ENCODE measurements at regions not wholly inside any gene's neighbourhood (a gene's known extent, or its start where the extent isn't known, plus 50 kb on each side); places are given as distances from the start of the nearest gene placed in this dataset.

DNA sequence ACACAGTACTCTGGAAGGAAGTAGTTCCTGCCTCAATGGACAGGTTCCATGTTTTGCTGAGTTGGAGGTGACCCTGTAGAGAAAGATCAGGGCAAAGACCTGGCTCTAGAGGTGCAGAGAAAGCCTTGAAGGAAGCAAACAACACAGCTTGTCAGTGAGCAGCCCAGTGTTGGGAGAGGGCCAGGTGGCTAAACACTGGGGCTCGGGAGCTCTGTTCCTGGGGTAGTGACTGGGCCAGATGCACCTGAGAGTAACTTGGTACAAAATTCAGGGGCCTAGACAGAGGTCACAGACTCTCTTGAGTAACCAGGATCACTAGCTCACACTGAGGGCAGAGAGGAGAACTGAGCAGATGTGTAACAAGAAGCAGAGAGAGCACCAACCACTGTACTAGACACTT lies 138.4 kb upstream of the NALF2 start:
- no peak for DNase-seq (ENCODE audit: extremely low read depth in 1 of 2, low read depth in 1 of 2)

- no peak for DNase-seq (ENCODE audit: extremely low read depth in 1 of 2, low read depth in 1 of 2)
Observed at GRCh38 chrX:69365349-69365748, 138.8 kb upstream of the NALF2 start.

DNA sequence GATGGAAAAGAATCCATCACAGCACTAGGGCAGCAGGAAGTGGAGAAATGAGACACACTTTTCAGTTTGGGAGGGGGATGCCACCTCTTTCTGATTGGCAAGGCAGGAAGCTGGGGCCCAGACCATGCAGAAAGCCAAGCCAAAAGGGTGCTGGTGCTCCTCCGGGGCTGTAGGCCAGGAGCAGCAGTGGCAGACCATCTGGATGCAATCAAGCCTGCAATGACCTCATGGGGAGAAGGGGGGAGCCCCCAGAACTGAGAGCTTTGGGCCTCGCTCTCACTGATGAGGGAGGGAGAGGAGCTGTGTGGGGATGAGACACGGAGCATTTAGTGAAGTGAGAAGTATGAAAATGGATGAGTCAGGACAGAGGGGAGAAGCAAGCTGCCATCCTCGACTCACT lies 141.3 kb upstream of the NALF2 start:
- no peak for DNase-seq (ENCODE audit: extremely low read depth in 1 of 2, low read depth in 1 of 2)

DNA sequence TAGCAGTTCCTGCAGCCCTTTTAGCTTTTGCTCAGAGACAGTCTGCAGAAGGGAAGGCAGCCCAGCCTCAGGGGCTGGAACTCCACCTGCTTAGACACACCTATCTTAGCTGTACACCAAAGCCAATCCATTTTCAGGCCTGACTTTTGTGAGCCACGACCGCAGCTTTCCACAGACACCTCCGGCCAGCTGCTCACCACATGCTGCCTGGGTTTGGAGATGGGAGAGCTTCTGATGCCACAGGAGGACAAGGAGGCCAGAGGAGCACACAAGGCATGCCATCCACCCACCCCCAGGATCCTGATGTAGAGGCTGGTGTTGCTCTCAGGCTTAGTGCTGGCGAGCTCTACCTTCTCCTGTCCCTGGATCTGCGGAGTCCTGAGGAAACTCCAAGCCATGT lies 141.8 kb upstream of the NALF2 start:
- DNase-seq (ENCODE audit: extremely low read depth in 1 of 2, low read depth in 1 of 2): no peak

GRCh38 chrX:69361311-69361845 lies 142.7 kb upstream of the NALF2 start:
- DNase-seq (ENCODE audit: extremely low read depth in 1 of 2, low read depth in 1 of 2): no peak

- no peak for DNase-seq (ENCODE audit: extremely low read depth in 1 of 2, low read depth in 1 of 2)
Observed at GRCh38 chrX:69357317-69357716, 146.8 kb upstream of the NALF2 start.

DNA sequence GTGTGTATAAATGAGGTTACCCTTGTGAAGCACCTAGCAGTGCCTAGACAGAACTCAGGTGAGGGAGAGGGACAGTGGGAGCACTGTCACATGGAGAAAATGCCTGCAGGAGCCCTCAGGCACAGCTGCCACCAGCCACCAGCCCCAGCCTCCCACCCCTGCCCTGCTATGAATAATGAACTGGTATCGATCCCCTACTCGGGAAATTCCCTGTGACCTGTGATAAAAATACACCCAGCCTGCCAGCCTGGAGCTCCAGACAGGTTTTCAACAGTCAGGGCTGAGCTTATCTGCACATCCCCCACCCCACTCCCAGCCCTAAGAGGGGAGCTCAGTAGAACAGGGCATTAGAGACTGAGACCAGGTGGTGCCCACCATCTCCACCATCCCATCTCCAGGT lies 159.6 kb upstream of the PJA1 start:
- no peak for DNase-seq (ENCODE audit: extremely low read depth in 1 of 2, low read depth in 1 of 2)

DNA sequence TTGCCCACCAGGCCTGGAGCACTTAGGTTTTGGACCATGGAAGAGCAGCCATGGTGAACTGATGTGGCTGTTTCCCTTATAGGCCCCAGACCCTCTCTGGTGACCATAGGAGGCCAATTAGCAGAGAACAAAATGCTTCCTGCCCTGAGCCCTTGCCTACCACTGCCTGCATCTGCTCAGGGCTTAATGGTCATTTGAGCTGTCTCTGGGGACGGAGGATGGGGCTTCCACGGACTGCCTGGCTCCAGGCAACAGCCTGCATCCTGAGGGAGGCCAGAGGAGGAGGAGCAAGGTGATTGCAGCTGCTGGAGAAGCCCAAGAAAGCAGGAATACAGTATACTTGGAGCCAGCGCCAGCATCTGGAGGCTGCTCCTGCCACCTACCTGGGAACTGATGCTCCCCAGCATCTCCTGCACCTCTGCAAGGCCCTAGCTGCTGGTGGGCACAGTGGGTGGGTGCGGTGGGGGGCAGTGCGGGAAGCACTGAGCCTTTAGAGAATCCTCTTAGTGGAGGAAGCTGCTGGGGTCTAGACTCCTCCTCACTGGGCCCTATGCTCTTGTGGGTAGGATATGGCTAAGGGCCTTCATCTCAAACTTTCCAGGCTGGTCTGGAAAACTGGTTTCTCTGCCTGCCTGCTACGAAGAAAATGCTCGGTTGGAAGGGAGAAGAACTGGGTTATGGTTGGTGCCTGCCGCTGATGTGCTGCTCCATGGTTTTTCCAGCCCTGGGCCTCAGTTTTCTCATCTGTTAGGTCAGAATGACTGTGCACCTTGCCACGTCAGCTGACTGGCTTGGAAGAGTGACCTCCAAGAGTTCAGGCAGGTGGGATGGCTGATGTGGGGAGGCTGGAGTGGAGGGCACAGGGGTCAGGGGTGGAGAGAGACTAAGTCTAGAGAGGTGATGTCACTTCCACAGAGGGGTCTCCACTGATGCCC lies 158.8 kb upstream of the PJA1 start:
- DNase-seq (ENCODE audit: extremely low read depth in 1 of 2, low read depth in 1 of 2): no peak

GRCh38 chrX:69321789-69322188 lies 156.5 kb upstream of the PJA1 start:
- no peak for DNase-seq (ENCODE audit: extremely low read depth in 1 of 2, low read depth in 1 of 2)

GRCh38 chrX:69321006-69321655 lies 155.9 kb upstream of the PJA1 start:
- DNase-seq (ENCODE audit: extremely low read depth in 1 of 2, low read depth in 1 of 2): no peak

GRCh38 chrX:69320116-69320515 lies 154.9 kb upstream of the PJA1 start:
- no peak for DNase-seq (ENCODE audit: extremely low read depth in 1 of 2, low read depth in 1 of 2)

- no peak for DNase-seq (ENCODE audit: extremely low read depth in 1 of 2, low read depth in 1 of 2)
Observed at GRCh38 chrX:69319376-69319775, 154.1 kb upstream of the PJA1 start.

DNA sequence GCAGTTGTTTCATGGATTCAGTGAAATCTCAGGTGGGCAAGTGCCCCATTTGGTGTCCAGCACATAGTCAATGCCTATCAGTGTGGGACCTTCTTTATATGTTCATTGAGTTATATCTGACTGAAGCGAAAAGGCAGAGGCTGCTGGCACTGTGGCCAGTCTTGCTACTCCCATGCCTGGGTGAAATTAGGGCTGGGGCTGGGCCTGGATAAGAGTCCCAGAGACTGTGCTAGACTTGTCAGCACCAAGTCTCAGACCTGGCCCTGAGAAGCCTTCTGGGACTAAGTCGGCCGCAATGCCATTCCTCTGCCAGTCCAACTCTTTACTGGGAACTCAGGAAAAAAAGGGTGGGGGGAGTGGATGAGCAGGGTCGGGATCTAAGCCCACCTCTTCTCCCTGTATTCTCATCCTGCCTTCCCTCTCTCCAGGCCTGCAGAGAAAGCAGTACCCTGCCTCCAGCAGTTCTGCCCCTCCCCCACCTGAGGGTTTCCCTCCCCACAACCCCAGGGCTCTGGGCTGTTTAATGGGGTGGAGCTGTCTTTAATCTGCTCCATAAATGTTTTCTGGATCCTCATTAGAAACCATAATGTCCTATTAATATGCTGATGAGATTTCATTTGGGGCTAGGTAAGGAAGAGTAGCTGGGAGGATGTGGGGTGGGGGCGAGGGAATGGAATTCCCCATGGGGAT lies 153.5 kb upstream of the PJA1 start:
- DNase-seq (ENCODE audit: extremely low read depth in 1 of 2, low read depth in 1 of 2): no peak

DNA sequence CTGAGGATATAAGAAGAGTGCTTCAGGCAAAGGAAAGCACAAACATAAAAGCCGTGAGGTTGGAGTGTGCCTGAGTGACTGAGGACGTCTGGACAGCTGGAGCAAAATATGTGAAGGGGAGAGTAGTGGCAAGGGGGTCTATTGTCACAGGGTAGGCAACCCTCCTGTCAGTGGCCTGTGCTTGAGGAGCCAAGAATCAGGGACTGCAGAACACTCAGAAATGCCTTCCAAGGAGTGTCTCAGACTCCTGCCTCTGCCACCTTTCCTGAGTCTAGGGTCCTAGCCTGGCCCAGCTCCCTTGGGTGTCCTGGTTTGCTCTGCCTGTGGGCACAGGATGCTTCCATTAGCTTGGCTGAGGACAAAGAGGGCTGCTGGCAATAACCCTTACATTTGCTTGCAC lies 152.5 kb upstream of the PJA1 start:
- DNase-seq (ENCODE audit: extremely low read depth in 1 of 2, low read depth in 1 of 2): no peak

GRCh38 chrX:69314436-69315348 lies 149.4 kb upstream of the PJA1 start:
- no peak for DNase-seq (ENCODE audit: extremely low read depth in 1 of 2, low read depth in 1 of 2)

- no peak for DNase-seq (ENCODE audit: extremely low read depth in 1 of 2, low read depth in 1 of 2)
Observed at GRCh38 chrX:69313617-69314290, 148.5 kb upstream of the PJA1 start.

DNA sequence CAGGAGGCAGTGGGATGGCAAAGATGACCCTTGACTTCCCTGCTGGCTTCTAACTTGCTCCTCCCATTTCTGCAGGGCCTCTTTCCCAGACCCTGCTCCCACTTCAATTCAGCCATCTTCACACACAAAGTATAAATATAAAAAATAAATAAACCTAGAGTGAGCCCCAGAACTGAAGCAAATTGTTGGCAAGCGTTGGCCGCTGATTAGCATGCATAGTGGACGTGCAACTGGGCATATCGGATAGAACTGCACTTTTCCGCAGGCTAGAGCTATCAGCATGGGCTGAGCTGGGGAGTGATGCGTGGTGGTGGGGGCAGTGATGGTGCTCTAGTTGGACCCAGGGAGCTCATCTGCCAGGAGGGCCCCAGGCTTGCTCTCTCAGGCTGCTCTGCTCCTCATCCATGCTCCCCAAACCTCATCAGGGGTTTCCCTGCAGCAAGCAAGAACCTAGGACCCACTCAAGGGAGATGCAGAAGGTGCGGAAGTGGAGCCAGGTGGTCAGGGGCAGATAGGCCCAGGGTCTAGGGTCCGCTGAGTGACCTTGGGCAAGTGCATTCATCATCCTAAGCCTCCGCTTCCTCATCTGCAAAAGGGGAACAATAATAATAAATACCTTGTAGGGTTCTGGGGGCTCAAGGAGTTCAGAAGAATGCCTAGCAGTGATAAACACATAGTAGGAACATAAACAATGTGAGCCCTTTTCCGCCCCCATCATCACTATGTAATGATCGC lies 146.8 kb upstream of the PJA1 start:
- no peak for DNase-seq (ENCODE audit: extremely low read depth in 1 of 2, low read depth in 1 of 2)

DNA sequence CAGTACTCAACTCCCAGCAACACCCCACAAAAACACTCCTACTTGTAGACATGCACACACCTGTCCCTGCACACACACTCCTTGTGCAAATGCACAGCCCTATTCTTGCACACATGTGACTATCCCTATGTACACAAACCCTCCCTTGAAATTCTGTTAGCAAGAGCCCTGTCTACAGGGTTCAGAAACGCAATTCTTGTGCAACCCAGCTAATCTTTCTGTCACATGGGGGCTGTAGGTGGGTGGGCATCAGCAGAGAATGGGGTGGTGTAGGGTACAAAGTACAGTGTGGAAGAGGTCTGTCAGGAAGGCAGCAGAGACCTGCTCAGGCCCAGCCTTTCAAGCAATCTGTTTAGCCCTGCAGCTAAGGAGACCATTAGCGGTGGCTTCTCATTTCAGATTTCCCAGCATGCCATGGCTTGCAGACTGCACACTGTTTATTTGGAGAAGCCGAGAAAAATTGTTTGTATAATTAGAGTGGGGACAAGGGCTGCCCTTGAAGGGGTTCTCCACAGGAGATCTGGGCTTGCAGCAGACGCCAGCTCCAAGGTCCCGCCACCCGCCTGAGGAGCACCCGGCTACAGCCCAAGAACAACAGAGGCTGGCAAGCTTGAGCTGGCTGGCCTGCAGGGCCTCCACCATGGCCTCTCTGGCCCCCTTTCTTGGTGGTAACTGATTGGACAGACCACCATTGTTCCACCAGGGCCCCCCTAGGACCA lies 144.0 kb upstream of the PJA1 start:
- no peak for DNase-seq (ENCODE audit: extremely low read depth in 1 of 2, low read depth in 1 of 2)

DNA sequence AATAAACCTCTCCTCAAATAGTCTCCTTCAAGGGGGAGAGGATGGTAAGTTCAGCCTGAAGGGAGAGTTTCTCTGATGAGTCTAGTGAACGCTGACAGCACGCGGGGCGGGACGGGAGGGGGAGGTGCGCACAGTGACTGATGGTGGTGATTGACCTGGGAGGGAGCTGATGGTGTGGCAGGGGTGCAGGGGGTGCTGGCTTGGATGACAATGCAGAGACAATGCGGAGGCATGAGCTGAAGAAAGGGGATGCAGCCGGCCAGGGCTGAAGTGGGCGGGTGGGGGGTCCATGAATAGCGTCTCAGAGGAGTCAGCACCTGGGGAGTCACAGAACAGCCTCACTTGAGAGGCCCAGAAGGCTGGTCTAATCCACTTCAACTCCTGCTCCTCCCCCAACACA lies 142.5 kb upstream of the PJA1 start:
- no peak for DNase-seq (ENCODE audit: extremely low read depth in 1 of 2, low read depth in 1 of 2)

Data from stimulated activated CD8-positive, alpha-beta memory T cell treated with anti-CD3 and anti-CD28 coated beads, Interleukin-7, amount 100 ng/mL, for 48 hours (primary cell).